Amniotic stem cell (primary cell): ENCODE measurements at regions not wholly inside any gene's neighbourhood (a gene's known extent, or its start where the extent isn't known, plus 50 kb on each side); places are given as distances from the start of the nearest gene placed in this dataset.
"Not testable (repeated sequence)": the region's sequence is repeated elsewhere in the genome, so short reads cannot be mapped to it uniquely, and the experiment has no call there.

Source experiments
- DNase-seq: peaks from one replicate; lab custom pipeline; 2025; lab: John Stamatoyannopoulos, UW

DNA sequence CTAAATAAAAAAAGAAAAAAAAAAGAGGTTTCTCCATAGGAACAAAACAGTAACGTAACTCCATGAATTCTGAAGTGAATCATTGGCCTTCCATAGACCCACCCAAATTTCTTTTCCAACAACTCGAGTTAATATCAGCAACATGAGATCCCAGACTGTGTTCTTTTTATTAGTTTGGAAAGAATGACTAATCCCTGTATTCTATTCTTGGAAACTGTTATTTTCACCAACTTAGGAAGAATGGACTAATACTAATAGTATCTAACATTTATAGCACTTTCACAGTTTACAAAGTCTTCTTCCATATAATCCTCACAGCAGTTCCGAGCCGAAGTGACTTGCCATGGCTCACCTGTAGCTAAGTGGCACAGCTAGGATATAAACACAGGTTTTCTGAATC is 72.7 kb upstream of the SLC4A7 start:
- DNase-seq = no peak

DNA sequence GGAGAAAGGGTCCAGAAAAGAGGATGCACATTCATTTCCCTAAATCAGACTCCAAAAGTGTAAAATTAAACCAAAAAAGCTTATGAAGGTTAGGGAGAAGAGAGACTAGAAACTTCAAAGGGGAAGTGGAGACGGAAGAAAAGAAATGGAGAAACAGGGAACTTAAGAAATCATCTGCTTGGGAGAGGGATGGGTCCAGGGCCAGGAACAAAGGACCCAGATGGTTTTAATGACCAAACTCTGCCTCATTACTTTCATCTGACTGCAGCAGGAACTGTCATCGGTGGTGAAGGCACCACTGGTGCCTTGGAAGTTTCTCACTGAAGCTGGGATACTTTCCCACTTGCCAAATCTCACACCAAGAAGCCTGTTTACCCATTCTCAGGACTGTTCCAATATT is 70.5 kb upstream of the SLC4A7 start:
- no peak for DNase-seq

DNA sequence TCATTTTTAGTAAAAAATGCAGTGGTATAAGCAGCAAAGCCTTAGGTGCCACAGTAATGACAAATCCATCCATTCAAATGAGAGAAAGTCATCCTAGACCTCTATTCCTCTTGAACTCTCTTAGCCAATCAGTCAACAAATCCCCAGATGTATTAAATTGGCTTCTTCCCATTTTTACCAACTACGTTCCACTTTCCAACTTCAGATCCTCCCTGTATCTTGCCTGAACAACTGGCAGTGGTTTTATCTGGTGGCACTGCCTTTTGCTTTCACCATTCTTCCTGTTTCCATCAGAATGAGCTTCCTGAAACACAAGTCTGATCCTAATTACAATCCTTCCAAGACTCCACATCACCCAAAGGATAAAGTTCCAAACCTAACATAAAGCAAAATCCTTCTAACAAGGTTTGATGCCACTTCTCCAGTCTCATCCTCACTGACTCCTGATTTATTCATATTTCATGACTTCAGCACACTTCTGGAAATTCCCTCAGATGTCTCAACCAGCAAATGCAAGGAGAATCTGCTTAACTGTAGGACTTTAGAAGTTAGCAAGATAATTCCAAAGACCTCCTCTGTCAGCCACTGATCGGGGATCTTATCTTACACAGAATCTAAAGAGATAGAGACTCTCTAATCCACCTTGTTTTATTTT is 69.8 kb upstream of the SLC4A7 start:
- no peak for DNase-seq

DNA sequence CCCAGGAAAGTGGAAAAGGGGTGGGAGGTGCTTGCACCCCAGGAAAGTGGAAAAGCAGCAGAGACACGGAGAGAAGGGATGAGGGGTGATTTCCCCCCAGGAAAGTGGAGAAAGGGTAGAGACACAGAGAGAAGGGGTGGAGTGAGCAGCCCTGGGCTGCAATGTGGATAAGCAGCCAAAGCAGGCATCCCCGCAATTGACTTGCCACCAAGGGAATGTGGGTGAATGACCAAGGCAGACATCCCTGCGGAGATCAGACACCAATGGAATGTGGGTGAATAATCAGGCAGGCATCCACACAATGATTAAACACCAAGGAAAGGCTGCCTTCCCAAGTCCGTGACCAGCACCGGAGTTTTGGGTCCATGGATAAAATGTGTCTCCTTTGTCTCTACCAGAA is 68.5 kb upstream of the SLC4A7 start:
- DNase-seq = peak; percentile 19

DNA sequence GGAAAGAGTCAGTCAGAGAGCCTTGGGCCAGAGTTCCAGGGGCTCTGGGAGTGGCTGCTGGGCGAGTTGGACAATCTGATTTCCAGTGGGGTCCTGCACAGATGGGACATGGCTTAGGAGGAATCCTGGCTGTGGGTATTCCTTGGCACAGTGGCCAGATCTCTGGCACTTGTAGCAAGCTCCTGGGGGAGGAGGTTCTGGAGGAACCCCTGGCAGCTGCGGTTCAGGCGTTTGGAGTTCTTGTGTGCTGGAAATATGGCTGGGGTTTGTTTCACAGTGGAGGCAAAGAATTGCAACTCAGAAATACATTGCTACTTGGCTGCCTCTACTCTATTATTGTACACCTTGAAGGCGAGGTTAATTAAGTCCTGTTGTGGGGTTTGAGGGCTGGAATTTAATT is 67.2 kb upstream of the SLC4A7 start:
- DNase-seq = not testable (repeated sequence)

DNA sequence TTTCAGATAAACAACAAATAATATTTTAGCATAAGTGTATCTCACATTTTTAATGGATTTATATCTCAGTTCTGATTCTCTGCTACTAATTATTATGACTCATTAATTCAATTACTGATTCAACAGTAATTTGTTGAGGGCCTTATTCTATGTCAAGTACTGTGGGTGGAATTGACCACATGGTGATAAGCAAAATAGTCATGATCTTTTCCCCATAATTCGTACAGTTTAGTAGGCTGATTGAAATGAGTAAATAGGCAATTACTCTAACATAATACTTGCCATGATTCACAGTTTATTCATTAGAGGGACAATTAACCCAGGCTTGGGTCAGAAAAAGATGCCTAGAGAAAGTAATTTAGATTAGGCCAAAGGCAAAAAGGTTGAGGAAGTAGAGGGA is 60.9 kb upstream of the SLC4A7 start:
- no peak for DNase-seq

DNA sequence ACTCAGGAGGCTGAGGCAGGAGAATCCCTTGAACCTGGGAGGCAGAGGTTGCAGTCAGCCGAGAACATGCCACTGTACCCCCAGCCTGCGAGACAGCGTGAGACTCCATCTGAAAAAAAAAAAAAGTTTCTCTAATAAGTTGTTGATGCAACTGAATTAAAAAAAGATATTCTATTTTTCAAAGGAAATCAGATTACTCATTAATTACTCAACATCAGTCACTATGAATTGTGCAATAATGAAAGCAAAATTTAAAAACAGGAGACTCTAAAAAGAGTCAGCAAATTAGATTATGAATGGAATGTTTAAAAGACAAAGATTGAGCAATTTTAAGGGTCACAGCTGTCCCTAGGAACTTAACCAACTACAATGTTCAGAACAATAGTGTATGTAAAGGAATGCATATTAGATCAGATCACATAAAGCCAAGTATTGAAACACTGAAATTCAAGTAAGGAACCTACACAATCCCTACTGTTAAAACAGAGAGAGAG is 60.2 kb upstream of the SLC4A7 start:
- no peak for DNase-seq

DNA sequence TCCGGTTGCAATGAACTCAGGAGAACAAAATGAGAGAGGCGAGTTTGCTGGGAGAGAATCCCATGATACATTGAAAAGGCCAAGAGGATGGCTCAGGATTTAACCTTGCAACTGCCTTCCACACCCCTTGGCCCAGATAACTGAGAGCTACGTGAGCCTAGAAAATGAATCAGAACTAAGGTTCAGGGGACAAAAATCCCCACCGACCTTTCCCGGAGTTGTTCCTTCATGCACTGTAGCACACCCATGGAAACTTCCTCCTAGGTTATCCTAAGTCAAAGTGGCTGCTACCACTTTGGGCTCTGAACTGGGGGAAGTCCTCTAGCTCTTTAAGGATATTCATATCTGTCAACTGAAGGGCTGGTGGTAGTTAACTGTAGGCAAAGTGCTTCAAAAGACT is 58.3 kb upstream of the SLC4A7 start:
- no peak for DNase-seq

DNA sequence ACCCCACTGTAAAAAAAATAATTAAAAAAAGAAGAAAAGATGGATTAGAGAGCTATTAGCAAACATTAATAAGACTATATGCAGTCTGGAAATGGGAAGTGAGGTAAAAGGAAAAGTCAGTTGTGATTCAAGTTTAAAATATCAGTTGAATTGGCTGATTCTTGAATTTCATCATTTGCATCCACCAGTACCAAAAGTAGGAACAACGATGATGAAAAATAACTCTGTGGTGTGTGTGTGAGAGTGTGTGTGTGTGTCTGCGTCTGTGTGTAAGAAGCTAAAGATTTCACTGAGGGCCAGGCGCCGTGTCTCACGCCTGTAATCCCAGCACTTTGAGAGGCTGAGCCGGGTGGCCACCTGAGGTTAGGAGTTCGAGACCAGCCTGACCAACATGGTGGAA is 56.0 kb upstream of the SLC4A7 start:
- DNase-seq = no peak

DNA sequence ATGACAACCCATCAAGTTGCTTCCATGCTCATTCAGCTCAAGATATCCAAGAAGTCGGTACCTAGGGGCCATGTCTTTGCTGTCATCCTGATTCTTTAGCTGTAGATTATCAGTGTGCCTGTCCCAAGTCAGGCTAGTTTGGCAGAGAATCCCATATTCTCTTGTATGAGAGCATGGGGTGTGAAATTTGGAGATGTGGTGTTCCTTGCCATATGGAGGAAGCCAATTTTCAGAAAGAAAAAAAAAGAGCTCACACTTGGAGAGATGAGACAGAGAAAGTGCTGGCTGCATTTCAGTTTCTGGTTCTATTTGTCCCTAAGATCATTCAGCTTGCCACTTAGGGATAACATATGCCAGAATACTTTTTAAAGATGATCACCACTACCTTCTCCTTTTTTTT is 52.3 kb upstream of the SLC4A7 start:
- DNase-seq = no peak

DNA sequence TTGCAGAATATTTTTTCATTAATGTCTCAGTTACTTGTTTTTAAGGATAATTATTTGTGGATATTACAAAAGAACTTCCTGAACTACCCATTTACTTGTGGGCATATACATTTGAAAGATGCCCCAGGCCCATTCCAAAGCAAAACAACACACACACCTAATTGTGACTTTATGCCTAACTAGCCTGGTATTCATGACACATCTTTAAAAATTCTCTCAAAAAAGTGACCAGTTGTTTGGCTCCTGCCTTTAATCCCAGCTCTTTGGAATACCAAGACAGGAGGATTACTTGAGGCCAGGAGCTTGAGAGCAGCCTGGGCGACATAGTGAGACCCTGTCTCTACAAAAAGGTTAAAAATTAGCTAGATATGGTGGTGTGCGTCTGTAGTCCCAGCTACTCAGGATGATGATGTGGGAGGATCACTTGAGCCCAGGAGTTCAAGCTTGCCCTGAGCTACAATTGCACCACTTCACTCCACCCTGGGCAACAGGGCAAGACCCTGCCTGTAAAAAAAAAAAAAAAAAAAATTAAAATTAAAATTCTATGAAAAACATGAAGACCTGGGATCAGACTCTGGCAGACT is 51.7 kb upstream of the SLC4A7 start:
- peak; percentile 6 for DNase-seq

DNA sequence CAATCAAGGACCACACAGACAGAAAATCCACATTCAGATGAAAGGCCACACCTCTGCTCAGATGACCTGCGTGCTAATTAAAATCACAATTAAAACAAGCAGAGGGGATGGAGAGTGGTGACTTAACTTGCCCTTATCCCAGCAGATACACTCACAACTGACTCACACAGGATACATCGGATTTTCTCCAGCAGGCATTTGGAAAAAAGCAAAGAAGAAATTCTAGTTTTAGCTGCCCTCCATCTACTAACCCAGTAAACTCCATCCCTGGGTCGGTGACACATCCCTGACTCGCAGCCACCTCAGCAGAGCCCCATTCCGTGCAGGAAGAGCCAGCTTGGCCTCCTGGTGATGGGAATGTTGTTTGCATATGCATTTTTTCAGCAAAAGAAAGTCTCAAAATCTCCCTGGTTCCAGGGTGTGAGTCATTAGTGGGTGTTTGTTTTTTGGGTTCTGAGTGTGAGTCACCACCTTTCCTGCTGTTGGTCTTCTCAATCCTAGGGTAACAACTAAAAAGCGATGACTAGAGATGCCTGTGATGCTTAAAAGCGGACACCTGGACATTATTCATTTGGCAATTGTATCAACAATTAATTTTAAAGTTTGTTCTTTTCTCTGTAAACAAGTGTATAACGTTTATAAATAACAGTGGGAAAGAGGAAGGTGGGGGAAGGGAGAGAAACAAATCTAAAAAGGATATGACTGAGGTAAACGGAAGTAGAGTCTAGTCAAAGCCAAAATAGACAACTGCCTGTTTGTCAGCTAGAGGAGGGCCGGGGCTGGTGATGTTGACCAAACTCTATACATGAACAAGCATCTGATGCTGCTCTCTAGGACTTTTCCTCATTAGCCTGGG is 49.8 kb upstream of the SLC4A7 start:
- DNase-seq = peak; percentile 98
